SK-N-SH (cell line): ENCODE measurements at regions not wholly inside any gene's neighbourhood (a gene's known extent, or its start where the extent isn't known, plus 50 kb on each side); places are given as distances from the start of the nearest gene placed in this dataset.

ENCODE experiments used
- CTCF ChIA-PET: fragments of 300-600, 350-600 bp; formaldehyde crosslinking; extraction: SDS; loops from one replicate; lab custom pipeline; 2021; lab: Yijun Ruan, JAX
- POLR2A ChIA-PET: fragments of 350-600 bp; sonication (Branson Sonifier 250); formaldehyde crosslinking; extraction: SDS; loops from one replicate; lab custom pipeline; 2020; ENCODE audit warnings: antibody characterized with exemption, inconsistent platforms; lab: Yijun Ruan, JAX
- DNase-seq: peaks from one replicate; pipeline ENCODE4 v3.0.0; 2012
- H2AFZ ChIP-seq: fragments of 200-600 bp; sonication (generic); 2 replicates; pipeline ENCODE4 v1.8.1; 2016; ENCODE audit warnings: antibody characterized with exemption, mild to moderate bottlenecking, low read depth
- H3F3A ChIP-seq: fragments of 200-600 bp; sonication (generic); replicated peaks from 2 replicates; pipeline ENCODE3; 2016; ENCODE audit warnings: antibody characterized with exemption, mild to moderate bottlenecking; ENCODE audit not compliant: insufficient read depth
- H3K27ac ChIP-seq, 2 experiments: fragments of 200-500 bp in 1 of 2; fragments of 200-600 bp in 1 of 2; sonication (Bioruptor generic) in 1 of 2; sonication (generic), shearing (Covaris generic) in 1 of 2; 2 replicates each; pipeline versions ENCODE4 v1.5.1 to v1.6.1; 2014 to 2016; ENCODE audit warnings: low read depth in 2 of 2, inconsistent platforms in 1 of 2, low read length in 1 of 2, mild to moderate bottlenecking in 1 of 2, mixed read lengths in 1 of 2
- H3K27me3 ChIP-seq: fragments of 200-600 bp; sonication (generic), shearing (Covaris generic); 2 replicates; pipeline ENCODE4 v1.6.1; 2016; ENCODE audit warnings: mixed run types; ENCODE audit not compliant: insufficient read depth
- H3K36me3 ChIP-seq, 2 experiments: fragments of 200-500 bp in 1 of 2; fragments of 200-600 bp in 1 of 2; sonication (Bioruptor generic) in 1 of 2; sonication (generic) in 1 of 2; replicated peaks in 1 of 2; 2 replicates each; pipeline versions ENCODE3 to v1.5.1; 2014 to 2016; ENCODE audit warnings: low read length in 1 of 2, mild to moderate bottlenecking in 1 of 2; ENCODE audit not compliant: insufficient read depth in 2 of 2, control insufficient read depth in 1 of 2
- H3K4me1 ChIP-seq, 2 experiments: fragments of 200-500 bp in 1 of 2; fragments of 200-600 bp in 1 of 2; sonication (Bioruptor generic) in 1 of 2; sonication (generic), shearing (Covaris generic) in 1 of 2; 2 replicates each; pipeline versions ENCODE4 v1.5.1 to v1.6.1; 2014 to 2016; ENCODE audit warnings: low read depth in 1 of 2, low read length in 1 of 2, mixed run types in 1 of 2; ENCODE audit not compliant: insufficient read depth in 2 of 2, control insufficient read depth in 1 of 2
- H3K4me2 ChIP-seq: fragments of 200-600 bp; sonication (generic), shearing (Covaris generic); 2 replicates; pipeline ENCODE4 v1.6.1; 2017; ENCODE audit warnings: mixed run types
- H3K4me3 ChIP-seq, 2 experiments: fragments of 200-500 bp in 1 of 2; fragments of 200-600 bp in 1 of 2; sonication (Bioruptor generic) in 1 of 2; sonication (generic), shearing (Covaris generic) in 1 of 2; 2 replicates each; pipeline versions ENCODE4 v1.5.1 to v1.8.1; 2014 to 2016; ENCODE audit warnings: low read depth in 2 of 2, inconsistent platforms in 1 of 2, low read length in 1 of 2, mild to moderate bottlenecking in 1 of 2, mixed read lengths in 1 of 2, moderate library complexity in 1 of 2
- H3K79me2 ChIP-seq: fragments of 200-600 bp; sonication (generic); 2 replicates; pipeline ENCODE4 v1.8.1; 2017; ENCODE audit warnings: mild to moderate bottlenecking; ENCODE audit not compliant: insufficient read depth
- H3K9ac ChIP-seq: fragments of 200-600 bp; sonication (generic); 2 replicates; pipeline ENCODE4 v1.6.1; 2017; ENCODE audit warnings: mixed run types
- H3K9me2 ChIP-seq: fragments of 200-600 bp; sonication (generic); 2 replicates; pipeline ENCODE4 v1.6.1; 2017; ENCODE audit warnings: mixed run types
- H3K9me3 ChIP-seq: fragments of 200-600 bp; sonication (generic); 2 replicates; pipeline ENCODE4 v1.6.1; 2017; ENCODE audit warnings: mixed run types, mild to moderate bottlenecking, moderate library complexity
- H4K20me1 ChIP-seq: fragments of 200-600 bp; sonication (generic); 2 replicates; pipeline ENCODE4 v1.6.1; 2017; ENCODE audit warnings: mild to moderate bottlenecking, mixed run types; ENCODE audit not compliant: insufficient read depth
- CHD2 ChIP-seq: fragments of 150-350 bp; IDR thresholded peaks from 2 replicates; pipeline ENCODE4 v1.6.1; 2018; ENCODE audit warnings: low read length; ENCODE audit not compliant: partially characterized antibody
- ELF1 ChIP-seq: IDR thresholded peaks from 2 replicates; pipeline ENCODE4 v1.4.0; 2012
- EP300 ChIP-seq, 2 experiments: IDR thresholded peaks; 2 replicates each; pipeline versions ENCODE4 v1.4.0 to v1.6.1; 2012; ENCODE audit warnings: borderline replicate concordance in 1 of 2, low read depth in 1 of 2, low read length in 1 of 2
- FOSL2 ChIP-seq: IDR thresholded peaks from 2 replicates; pipeline ENCODE4 v1.4.0; 2012; ENCODE audit warnings: low read depth, mild to moderate bottlenecking, moderate library complexity, borderline replicate concordance
- FOXM1 ChIP-seq: IDR thresholded peaks from 2 replicates; pipeline ENCODE4 v1.4.0; 2012; ENCODE audit warnings: low read depth, mild to moderate bottlenecking
- GABPA ChIP-seq: IDR thresholded peaks from 2 replicates; pipeline ENCODE4 v1.4.0; 2012; ENCODE audit warnings: low read depth, mild to moderate bottlenecking
- GATA2 ChIP-seq: sonication (generic); formaldehyde crosslinking; IDR thresholded peaks from 2 replicates; pipeline ENCODE4 v1.5.0; 2020; ENCODE audit warnings: mild to moderate bottlenecking, missing genetic modification reagents
- JUND ChIP-seq: IDR thresholded peaks from 2 replicates; pipeline ENCODE4 v1.4.0; 2012
- MAX ChIP-seq: IDR thresholded peaks from 2 replicates; pipeline ENCODE4 v1.4.0; 2012; ENCODE audit warnings: low read depth
- NRF1 ChIP-seq: IDR thresholded peaks from 2 replicates; pipeline ENCODE4 v1.6.1; 2012; ENCODE audit warnings: low read depth, mild to moderate bottlenecking, low read length
- PBX3 ChIP-seq: IDR thresholded peaks from 2 replicates; pipeline ENCODE4; 2012
- RAD21 ChIP-seq: IDR thresholded peaks from 2 replicates; pipeline ENCODE4 v1.6.1; 2012; ENCODE audit warnings: mild to moderate bottlenecking, low read length
- RCOR1 ChIP-seq: fragments of 150-350 bp; IDR thresholded peaks from 2 replicates; pipeline ENCODE4 v1.6.1; 2017; ENCODE audit warnings: antibody characterized with exemption, low read length
- RFX5 ChIP-seq: IDR thresholded peaks from 2 replicates; pipeline ENCODE4 v1.6.1; 2012; ENCODE audit warnings: mild to moderate bottlenecking, improper control_type of control experiment, low read length
- SIN3A ChIP-seq: IDR thresholded peaks from 2 replicates; pipeline ENCODE4 v1.6.1; 2012; ENCODE audit warnings: low read depth, mild to moderate bottlenecking, low read length, moderate library complexity, borderline replicate concordance
- SMC3 ChIP-seq: IDR thresholded peaks from 2 replicates; pipeline ENCODE4 v1.6.1; 2012; ENCODE audit warnings: low read depth, low read length, improper control_type of control experiment
- TAF1 ChIP-seq: IDR thresholded peaks from 2 replicates; pipeline ENCODE4 v1.6.1; 2012; ENCODE audit warnings: low read depth, mild to moderate bottlenecking, low read length, moderate library complexity, borderline replicate concordance
- TCF12 ChIP-seq: IDR thresholded peaks from 2 replicates; pipeline ENCODE4 v1.4.0; 2012
- USF1 ChIP-seq: IDR thresholded peaks from 2 replicates; pipeline ENCODE4 v1.4.0; 2012; ENCODE audit warnings: low read depth, borderline replicate concordance
- USF2 ChIP-seq: fragments of 150-350 bp; IDR thresholded peaks from 2 replicates; pipeline ENCODE4 v1.6.1; 2017; ENCODE audit warnings: antibody characterized with exemption, low read length, low read depth, borderline replicate concordance
- YY1 ChIP-seq: IDR thresholded peaks from 2 replicates; pipeline ENCODE4 v1.4.0; 2012; ENCODE audit warnings: low read depth, mild to moderate bottlenecking
- WGBS: methylation state at CpG from one replicate; pipeline ENCODE4 v1.1.6; 2017; ENCODE audit warnings: low lambda C conversion rate; 5-methylcytosine and 5-hydroxymethylcytosine counted together

- TF ChIP-seq TAF1 (no peak), SMC3 (no peak), MAX (no peak)
- WGBS: 99% methylated on average over 6 of the region's 8 CpGs
- Histone ChIP-seq H3K27me3 (no peaks in the 10 kb centered on the region), H4K20me1 (peaks cover 3% of the 10 kb centered on the region; the same call in 1 of the 2 replicates), H3F3A (peaks cover 18% of the 10 kb centered on the region), H3K4me2 (no peak overlapping the region), H2AFZ (no peak overlapping the region), H3K4me3 (no peak overlapping the region), H3K9me3 (no peaks in the 10 kb centered on the region), H3K79me2 (peaks cover 51% of the 10 kb centered on the region), H3K27ac (no peak overlapping the region), H3K36me3 (peaks cover 12 to 31% of the 10 kb centered on the region in 2 experiments), H3K4me1 (peaks cover 0 to 12% of the 10 kb centered on the region in 2 experiments; a peak in 3 of 4 replicates), H3K9ac (no peak overlapping the region), H3K9me2 (no peaks in the 10 kb centered on the region)
- ChIA-PET POLR2A (no interaction called here), CTCF (interaction anchor here (1.0 kb wide), 1 partner anchor 321 kb away, joined by 3 read pairs; no protein-coding TSS in a partner anchor)
- DNase-seq: no peak
Measured at GRCh38 chr12:124445826-124446225, 121.6 kb downstream of the NCOR2 start.

- H3F3A ChIP-seq: peaks cover 24% of the 10 kb centered on the region
- ChIA-PET POLR2A (no interaction called here), CTCF (interaction anchor here (1.0 kb wide), 1 partner anchor 321 kb away, joined by 3 read pairs; no protein-coding TSS in a partner anchor)
- H3K36me3 ChIP-seq: peaks cover 16 to 31% of the 10 kb centered on the region in 2 experiments
- H3K27ac ChIP-seq: no peak overlapping the region
- no peak overlapping the region for H3K9ac ChIP-seq
- peaks cover 3% of the 10 kb centered on the region; the same call in 1 of the 2 replicates for H4K20me1 ChIP-seq
- no peak for TF ChIP-seq PBX3
- TF ChIP-seq MAX: no peak
- TF ChIP-seq RAD21: no peak
- no peak for TF ChIP-seq FOSL2
- no peak for TF ChIP-seq USF1
- TF ChIP-seq RCOR1: no peak
- no peak for TF ChIP-seq YY1
- TF ChIP-seq EP300 (IDR thresholded peaks at IDR 0.05; ENCODE audit: borderline replicate concordance in 1 of 2, low read depth in 1 of 2, low read length in 1 of 2): no peak
- no peak for TF ChIP-seq GABPA
- no peak for TF ChIP-seq NRF1
- no peak for TF ChIP-seq JUND
- no peak for TF ChIP-seq GATA2 (CRISPR knock-in tag)
- TF ChIP-seq USF2: no peak
- TF ChIP-seq RFX5: no peak
- TF ChIP-seq TCF12: no peak
- no peak for TF ChIP-seq SIN3A
- TF ChIP-seq CHD2: no peak
- TF ChIP-seq ELF1: no peak
- no peak for TF ChIP-seq FOXM1
- no peak overlapping the region for H2AFZ ChIP-seq
- H3K79me2 ChIP-seq: peaks cover 51% of the 10 kb centered on the region
- peaks cover 0 to 18% of the 10 kb centered on the region in 2 experiments; a peak in 3 of 4 replicates for H3K4me1 ChIP-seq
- H3K9me2 ChIP-seq: no peaks in the 10 kb centered on the region
- no peaks in the 10 kb centered on the region for H3K9me3 ChIP-seq
- WGBS: 94% methylated on average over 33 of the region's 39 CpGs
- H3K4me2 ChIP-seq: no peak overlapping the region
- no peaks in the 10 kb centered on the region for H3K27me3 ChIP-seq
- H3K4me3 ChIP-seq: no peak overlapping the region
- DNase-seq: no peak
Measured at GRCh38 chr12:124445121-124445718, 122.2 kb downstream of the NCOR2 start.
